H9 (cell line): ENCODE measurements at regions not wholly inside any gene's neighbourhood (a gene's known extent, or its start where the extent isn't known, plus 50 kb on each side); places are given as distances from the start of the nearest gene placed in this dataset.

Source experiments
- DNase-seq: peaks from one replicate; pipeline ENCODE4 v3.0.0-alpha.2; 2017
- H2AFZ ChIP-seq: one replicate; pipeline ENCODE4 v1.6.1; 2013; ENCODE audit warnings: mild to moderate bottlenecking, low read length, control low read depth, moderate library complexity
- H2AK5ac ChIP-seq: 2 replicates; pipeline ENCODE4 v1.6.1; 2013; ENCODE audit warnings: low read length, control low read depth, mixed read lengths; ENCODE audit not compliant: insufficient read length
- H2BK120ac ChIP-seq: one replicate; pipeline ENCODE4 v1.6.1; 2013; ENCODE audit warnings: low read depth, mild to moderate bottlenecking, low read length, control low read depth, inconsistent platforms; ENCODE audit not compliant: poor library complexity, severe bottlenecking
- H2BK12ac ChIP-seq: 2 replicates; pipeline ENCODE4 v1.6.1; 2013; ENCODE audit warnings: low read length, control low read depth, mixed read lengths, low read depth; ENCODE audit not compliant: insufficient read length
- H2BK15ac ChIP-seq: 2 replicates; pipeline ENCODE4 v1.6.1; 2013; ENCODE audit warnings: low read depth, low read length, control low read depth
- H2BK20ac ChIP-seq: one replicate; pipeline ENCODE4 v1.6.1; 2013; ENCODE audit warnings: low read depth, mild to moderate bottlenecking, low read length, control low read depth, inconsistent platforms; ENCODE audit not compliant: poor library complexity, severe bottlenecking
- H2BK5ac ChIP-seq: 2 replicates; pipeline ENCODE4 v1.6.1; 2013; ENCODE audit warnings: low read length, control low read depth, mixed read lengths; ENCODE audit not compliant: insufficient read length
- H3K14ac ChIP-seq: 2 replicates; pipeline ENCODE4 v1.6.1; 2013; ENCODE audit warnings: low read length, control low read depth; ENCODE audit not compliant: insufficient read depth
- H3K18ac ChIP-seq: 2 replicates; pipeline ENCODE4 v1.6.1; 2013; ENCODE audit warnings: low read depth, mild to moderate bottlenecking, mixed read lengths, low read length, control low read depth; ENCODE audit not compliant: insufficient read length
- H3K23ac ChIP-seq: 2 replicates; pipeline ENCODE4 v1.6.1; 2013; ENCODE audit warnings: low read length, control low read depth, mixed read lengths, low read depth; ENCODE audit not compliant: insufficient read length
- H3K23me2 ChIP-seq: 2 replicates; pipeline ENCODE4 v1.6.1; 2013; ENCODE audit warnings: low read depth, mild to moderate bottlenecking, mixed read lengths, low read length, control low read depth; ENCODE audit not compliant: insufficient read length, poor library complexity, severe bottlenecking
- H3K27ac ChIP-seq: 2 replicates; pipeline ENCODE4 v1.5.1; 2013; ENCODE audit warnings: low read length, control low read depth, mixed read lengths, low read depth; ENCODE audit not compliant: insufficient read length
- H3K27me3 ChIP-seq: 2 replicates; pipeline ENCODE4 v1.6.1; 2013; ENCODE audit warnings: low read length, control low read depth, inconsistent platforms; ENCODE audit not compliant: insufficient read depth
- H3K4ac ChIP-seq: 2 replicates; pipeline ENCODE4 v1.6.1; 2013; ENCODE audit warnings: low read depth, mild to moderate bottlenecking, control low read depth, inconsistent platforms, low read length, moderate library complexity
- H3K4me1 ChIP-seq: 2 replicates; pipeline ENCODE4 v1.6.1; 2013; ENCODE audit warnings: low read length, control low read depth, inconsistent platforms; ENCODE audit not compliant: insufficient read depth
- H3K4me2 ChIP-seq: 2 replicates; pipeline ENCODE4 v1.6.1; 2013; ENCODE audit warnings: low read length, control low read depth, mixed read lengths; ENCODE audit not compliant: insufficient read length, insufficient read depth
- H3K56ac ChIP-seq: 2 replicates; pipeline ENCODE4 v1.6.1; 2013; ENCODE audit warnings: low read depth, mild to moderate bottlenecking, mixed read lengths, low read length, control low read depth; ENCODE audit not compliant: insufficient read length
- H3K79me1 ChIP-seq: 2 replicates; pipeline ENCODE4 v1.6.1; 2013; ENCODE audit warnings: low read depth, mild to moderate bottlenecking, moderate library complexity, low read length, control low read depth, inconsistent platforms; ENCODE audit not compliant: insufficient read depth, poor library complexity, severe bottlenecking
- H3K79me2 ChIP-seq: 2 replicates; pipeline ENCODE4 v1.6.1; 2013; ENCODE audit warnings: low read length, control low read depth, inconsistent platforms; ENCODE audit not compliant: insufficient read depth
- H3K9ac ChIP-seq: 2 replicates; pipeline ENCODE4 v1.6.1; 2013; ENCODE audit warnings: low read length, control low read depth, mixed read lengths; ENCODE audit not compliant: insufficient read length; ENCODE audit errors: extremely low read depth
- H3K9me3 ChIP-seq: one replicate; pipeline ENCODE4 v1.6.1; 2013; ENCODE audit warnings: low read depth, low read length, inconsistent platforms; ENCODE audit not compliant: control insufficient read depth
- H3T11ph ChIP-seq: one replicate; pipeline ENCODE4 v1.6.1; 2013; ENCODE audit warnings: mild to moderate bottlenecking, low read length, control low read depth, inconsistent platforms
- H4K20me1 ChIP-seq: one replicate; pipeline ENCODE4 v1.6.1; 2013; ENCODE audit not compliant: control insufficient read depth, insufficient read length, insufficient read depth
- H4K5ac ChIP-seq: 2 replicates; pipeline ENCODE4 v1.6.1; 2013; ENCODE audit warnings: low read depth, mild to moderate bottlenecking, mixed read lengths, low read length, control low read depth; ENCODE audit not compliant: insufficient read length
- H4K8ac ChIP-seq: replicated peaks from 2 replicates; pipeline ENCODE4 v1.6.1; 2013; ENCODE audit warnings: low read length, control low read depth, mixed read lengths, low read depth; ENCODE audit not compliant: insufficient read length
- H4K91ac ChIP-seq: 2 replicates; pipeline ENCODE4 v1.6.1; 2013; ENCODE audit warnings: low read depth, mild to moderate bottlenecking, moderate library complexity, mixed read lengths, low read length, control low read depth; ENCODE audit not compliant: insufficient read length
- H3K27ac Mint-ChIP-seq, 3 experiments: 2 replicates in 2 of 3; 3 replicates in 1 of 3; pipeline ENCODE4 v1.8.0; 2020 to 2021; ENCODE audit warnings: mixed read lengths in 3 of 3, mild to moderate bottlenecking in 1 of 3, moderate library complexity in 1 of 3
- H3K27me3 Mint-ChIP-seq: 2 replicates; pipeline ENCODE4 v1.8.0; 2021; ENCODE audit warnings: low read depth, mild to moderate bottlenecking, moderate library complexity, mixed read lengths
- H3K36me3 Mint-ChIP-seq, 3 experiments: 2 replicates in 2 of 3; 3 replicates in 1 of 3; pipeline ENCODE4 v1.8.0; 2020 to 2021; ENCODE audit warnings: low read depth in 3 of 3, mixed read lengths in 3 of 3; ENCODE audit not compliant: insufficient read depth in 1 of 3
- H3K4me1 Mint-ChIP-seq, 2 experiments: 2 replicates each; pipeline ENCODE4 v1.8.0; 2020; ENCODE audit warnings: mixed read lengths in 2 of 2
- H3K4me3 Mint-ChIP-seq, 2 experiments: 2 replicates in 1 of 2; 3 replicates in 1 of 2; pipeline ENCODE4 v1.8.0; 2020 to 2021; ENCODE audit warnings: mild to moderate bottlenecking in 2 of 2, mixed read lengths in 2 of 2, moderate library complexity in 1 of 2
- H3K9me3 Mint-ChIP-seq, 2 experiments: 2 replicates in 1 of 2; 3 replicates in 1 of 2; pipeline ENCODE4 v1.8.0; 2020; ENCODE audit warnings: mild to moderate bottlenecking in 2 of 2, mixed read lengths in 2 of 2, moderate library complexity in 1 of 2
- WGBS: extraction: QIAGEN DNeasy Blood & Tissue Kit; methylation state at CpG from one replicate; pipeline ENCODE4 v1.1.7; 2013; ENCODE audit warnings: missing lambda C conversion rate, low lambda C conversion rate, mixed read lengths; ENCODE audit not compliant: insufficient read length; ENCODE audit errors: extremely low coverage; 5-methylcytosine and 5-hydroxymethylcytosine counted together
- TF ChIP-seq, protein P1 (sequence below): fragments of 200-600 bp; sonication (generic); conservative IDR thresholded peaks from 3 replicates; pipeline ENCODE4 v1.8.0; 2021; ENCODE audit warnings: antibody characterized with exemption, mild to moderate bottlenecking

- Histone ChIP-seq H3K4ac (no peak overlapping the region), H3K79me2 (no peaks in the 10 kb centered on the region), H3K23me2 (no peaks in the 10 kb centered on the region), H2BK20ac (no peak overlapping the region), H2BK5ac (no peak overlapping the region), H3K56ac (no peak overlapping the region), H3K27me3 (no peaks in the 10 kb centered on the region), H3K79me1 (no peaks in the 10 kb centered on the region), H2AFZ (no peak overlapping the region), H3K9me3 (no peaks in the 10 kb centered on the region), H3T11ph (no peak overlapping the region), H3K4me2 (no peak overlapping the region), H3K14ac (no peak overlapping the region), H3K23ac (no peak overlapping the region), H2BK15ac (no peak overlapping the region), H3K27ac (no peak overlapping the region), H2AK5ac (no peak overlapping the region), H3K4me1 (peaks cover 4% of the 10 kb centered on the region; the same call in 1 of the 2 replicates), H3K18ac (no peak overlapping the region), H4K91ac (no peak overlapping the region), H2BK12ac (no peak overlapping the region), H4K8ac (no peak overlapping the region), H2BK120ac (no peak overlapping the region), H4K5ac (no peak overlapping the region), H4K20me1 (no peaks in the 10 kb centered on the region), H3K9ac (no peak overlapping the region)
- WGBS: no CpG with 5 or more reads among the region's 1 CpG
- TF ChIP-seq, protein P1, sequence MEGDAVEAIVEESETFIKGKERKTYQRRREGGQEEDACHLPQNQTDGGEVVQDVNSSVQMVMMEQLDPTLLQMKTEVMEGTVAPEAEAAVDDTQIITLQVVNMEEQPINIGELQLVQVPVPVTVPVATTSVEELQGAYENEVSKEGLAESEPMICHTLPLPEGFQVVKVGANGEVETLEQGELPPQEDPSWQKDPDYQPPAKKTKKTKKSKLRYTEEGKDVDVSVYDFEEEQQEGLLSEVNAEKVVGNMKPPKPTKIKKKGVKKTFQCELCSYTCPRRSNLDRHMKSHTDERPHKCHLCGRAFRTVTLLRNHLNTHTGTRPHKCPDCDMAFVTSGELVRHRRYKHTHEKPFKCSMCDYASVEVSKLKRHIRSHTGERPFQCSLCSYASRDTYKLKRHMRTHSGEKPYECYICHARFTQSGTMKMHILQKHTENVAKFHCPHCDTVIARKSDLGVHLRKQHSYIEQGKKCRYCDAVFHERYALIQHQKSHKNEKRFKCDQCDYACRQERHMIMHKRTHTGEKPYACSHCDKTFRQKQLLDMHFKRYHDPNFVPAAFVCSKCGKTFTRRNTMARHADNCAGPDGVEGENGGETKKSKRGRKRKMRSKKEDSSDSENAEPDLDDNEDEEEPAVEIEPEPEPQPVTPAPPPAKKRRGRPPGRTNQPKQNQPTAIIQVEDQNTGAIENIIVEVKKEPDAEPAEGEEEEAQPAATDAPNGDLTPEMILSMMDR: no peak
- DNase-seq: no peak
- peaks cover 23 to 34% of the 10 kb centered on the region in 2 experiments for H3K4me1 Mint-ChIP-seq
- H3K4me3 Mint-ChIP-seq: no peak overlapping the region
- H3K27me3 Mint-ChIP-seq: peaks cover 1% of the 10 kb centered on the region; the same call in 1 of the 2 replicates
- no peak overlapping the region for H3K27ac Mint-ChIP-seq
- H3K9me3 Mint-ChIP-seq: no peaks in the 10 kb centered on the region
- no peaks in the 10 kb centered on the region for H3K36me3 Mint-ChIP-seq
Measured at GRCh38 chr5:168179192-168179593, 112.3 kb upstream of the WWC1 start.
